CD14-positive monocyte (primary cell): ENCODE measurements at regions not wholly inside any gene's neighbourhood (a gene's known extent, or its start where the extent isn't known, plus 50 kb on each side); places are given as distances from the start of the nearest gene placed in this dataset.

Source experiments
- DNase-seq, 3 donors: peaks; one replicate each; pipeline ENCODE4 v3.0.0-alpha.2; 2011 to 2022
- H2AFZ ChIP-seq: 2 replicates; pipeline ENCODE4 v1.6.0; 2012; ENCODE audit warnings: mild to moderate bottlenecking, low read depth, low read length, inconsistent platforms; ENCODE audit not compliant: insufficient read depth, poor library complexity, severe bottlenecking
- H3K27ac ChIP-seq, 2 donors: 1 replicate in 1 of 2; 2 replicates in 1 of 2; pipeline ENCODE4 v1.5.1; 2012 to 2013; ENCODE audit warnings: low read length in 2 of 2, control low read depth in 1 of 2, inconsistent platforms in 1 of 2, low read depth in 1 of 2, mild to moderate bottlenecking in 1 of 2
- H3K27me3 ChIP-seq, 2 donors: one replicate each; pipeline versions ENCODE4 v1.6.0 to v1.6.1; 2011 to 2013; ENCODE audit warnings: low read length in 2 of 2; ENCODE audit not compliant: control insufficient read depth in 2 of 2, insufficient read depth in 2 of 2
- H3K36me3 ChIP-seq, 2 donors: replicated peaks in 1 of 2; 1 replicate in 1 of 2; 2 replicates in 1 of 2; pipeline versions ENCODE4 v1.5.1 to v1.6.1; 2012 to 2013; ENCODE audit warnings: low read length in 2 of 2, control low read depth in 1 of 2, inconsistent platforms in 1 of 2, mild to moderate bottlenecking in 1 of 2; ENCODE audit not compliant: insufficient read depth in 2 of 2, control insufficient read depth in 1 of 2
- H3K4me1 ChIP-seq, 2 donors: 1 replicate in 1 of 2; 2 replicates in 1 of 2; pipeline versions ENCODE4 v1.5.1 to v1.6.1; 2012 to 2013; ENCODE audit warnings: low read length in 2 of 2, control low read depth in 1 of 2, inconsistent platforms in 1 of 2, mild to moderate bottlenecking in 1 of 2, moderate library complexity in 1 of 2; ENCODE audit not compliant: insufficient read depth in 2 of 2, control insufficient read depth in 1 of 2
- H3K4me2 ChIP-seq: replicated peaks from 2 replicates; pipeline ENCODE3; 2012; ENCODE audit warnings: low read length, moderate library complexity, mild to moderate bottlenecking; ENCODE audit not compliant: poor library complexity, severe bottlenecking; ENCODE audit errors: extremely low read depth
- H3K4me3 ChIP-seq, 3 experiments: fragments of 200-600 bp in 1 of 3; sonication (generic) in 1 of 3; replicated peaks in 1 of 3; 1 replicate in 2 of 3; 2 replicates in 1 of 3; pipeline ENCODE4 v1.5.1; 2011 to 2013; ENCODE audit warnings: low read length in 3 of 3, mild to moderate bottlenecking in 3 of 3, control low read depth in 2 of 3, low read depth in 2 of 3, inconsistent platforms in 1 of 3, moderate library complexity in 1 of 3
- H3K79me2 ChIP-seq: 2 replicates; pipeline ENCODE4 v1.6.0; 2012; ENCODE audit warnings: mild to moderate bottlenecking, control low read depth, inconsistent platforms, low read length, moderate library complexity; ENCODE audit not compliant: insufficient read depth
- H3K9ac ChIP-seq: 2 replicates; pipeline ENCODE4 v1.6.0; 2017; ENCODE audit warnings: low read length, mild to moderate bottlenecking; ENCODE audit not compliant: insufficient read depth, poor library complexity, severe bottlenecking
- H3K9me3 ChIP-seq, 2 donors: replicated peaks in 1 of 2; 1 replicate in 1 of 2; 2 replicates in 1 of 2; pipeline versions ENCODE4 v1.5.1 to v1.6.1; 2012 to 2013; ENCODE audit warnings: low read length in 2 of 2, control low read depth in 1 of 2; ENCODE audit not compliant: control insufficient read depth in 1 of 2, insufficient read depth in 1 of 2
- H4K20me1 ChIP-seq: 2 replicates; pipeline ENCODE4 v1.6.0; 2012; ENCODE audit warnings: mild to moderate bottlenecking, low read length, control low read depth, moderate library complexity; ENCODE audit not compliant: insufficient read depth
- H3K27ac Mint-ChIP-seq, 7 donors: one replicate each; pipeline ENCODE4 v1.8.0; 2020; ENCODE audit warnings: mild to moderate bottlenecking in 7 of 7, mixed read lengths in 7 of 7, moderate library complexity in 6 of 7, inconsistent platforms in 2 of 7
- H3K27me3 Mint-ChIP-seq, 3 donors: one replicate each; pipeline ENCODE4 v1.8.0; 2021 to 2022; ENCODE audit warnings: low read depth in 3 of 3, mild to moderate bottlenecking in 3 of 3, mixed read lengths in 3 of 3, moderate library complexity in 3 of 3, inconsistent platforms in 1 of 3
- H3K36me3 Mint-ChIP-seq, 2 donors: one replicate each; pipeline ENCODE4 v1.8.0; 2020; ENCODE audit warnings: mixed read lengths in 2 of 2, inconsistent platforms in 1 of 2, mild to moderate bottlenecking in 1 of 2
- H3K4me1 Mint-ChIP-seq: one replicate; pipeline ENCODE4 v1.8.0; 2020; ENCODE audit warnings: mild to moderate bottlenecking, mixed read lengths
- H3K4me3 Mint-ChIP-seq, 2 donors: one replicate each; pipeline ENCODE4 v1.8.0; 2020; ENCODE audit warnings: mild to moderate bottlenecking in 2 of 2, mixed read lengths in 2 of 2, moderate library complexity in 1 of 2
- H3K9me3 Mint-ChIP-seq, 7 donors: one replicate each; pipeline ENCODE4 v1.8.0; 2020 to 2022; ENCODE audit warnings: mixed read lengths in 7 of 7, mild to moderate bottlenecking in 6 of 7, moderate library complexity in 6 of 7, inconsistent platforms in 2 of 7
- WGBS: methylation state at CpG from one replicate; pipeline ENCODE4 v1.1.5; 2013; ENCODE audit warnings: missing lambda C conversion rate; ENCODE audit not compliant: insufficient coverage; 5-methylcytosine and 5-hydroxymethylcytosine counted together
- intact Hi-C, 2 donors: fragments of 100-400 bp; cut with micrococcal nuclease; formaldehyde crosslinking; loops; one replicate each; pipeline versions ENCODE4 v1.15.0 to v1.15.1; 2023
- TF ChIP-seq, protein P1 (sequence below): fragments of 200-600 bp; IDR thresholded peaks from one replicate; pipeline ENCODE4 v1.8.0; 2022; ENCODE audit warnings: antibody characterized with exemption, mild to moderate bottlenecking

DNA sequence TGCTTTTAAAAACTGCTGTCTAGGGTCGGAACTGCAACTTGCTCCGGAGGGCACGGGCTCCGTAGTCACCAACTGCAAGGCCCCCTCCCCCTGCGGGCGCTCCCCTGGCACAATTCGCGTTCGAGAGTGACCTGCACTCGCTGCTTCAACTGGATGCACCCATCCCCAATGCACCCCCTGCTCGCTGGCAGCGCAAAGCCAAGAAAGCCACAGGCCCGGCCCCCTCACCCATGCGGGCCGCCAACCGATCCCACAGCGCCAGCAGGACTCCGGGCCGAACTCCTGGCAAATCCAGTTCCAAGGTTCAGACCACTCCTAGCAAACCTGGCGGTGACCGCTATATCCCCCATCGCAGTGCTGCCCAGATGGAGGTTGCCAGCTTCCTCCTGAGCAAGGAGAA, 64.2 kb upstream of the GAS1 start:
- Histone ChIP-seq H3K4me1 (no peaks in the 10 kb centered on the region), H3K79me2 (no peaks in the 10 kb centered on the region), H3K4me2 (no peak overlapping the region), H3K4me3 (no peak overlapping the region), H3K27ac (no peak overlapping the region), H2AFZ (no peak overlapping the region), H4K20me1 (no peaks in the 10 kb centered on the region), H3K36me3 (no peaks in the 10 kb centered on the region), H3K9me3 (peaks cover 0 to 14% of the 10 kb centered on the region in 2 donors), H3K27me3 (no peaks in the 10 kb centered on the region), H3K9ac (no peak overlapping the region)
- Mint-ChIP-seq H3K27ac (no peak overlapping the region), H3K9me3 (peaks cover 4 to 21% (median 8%) of the 10 kb centered on the region in 7 donors), H3K36me3 (no peaks in the 10 kb centered on the region), H3K4me1 (no peaks in the 10 kb centered on the region), H3K27me3 (peaks cover 0 to 2% (median 0%) of the 10 kb centered on the region in 3 donors), H3K4me3 (no peak overlapping the region)
- TF ChIP-seq, protein P1, sequence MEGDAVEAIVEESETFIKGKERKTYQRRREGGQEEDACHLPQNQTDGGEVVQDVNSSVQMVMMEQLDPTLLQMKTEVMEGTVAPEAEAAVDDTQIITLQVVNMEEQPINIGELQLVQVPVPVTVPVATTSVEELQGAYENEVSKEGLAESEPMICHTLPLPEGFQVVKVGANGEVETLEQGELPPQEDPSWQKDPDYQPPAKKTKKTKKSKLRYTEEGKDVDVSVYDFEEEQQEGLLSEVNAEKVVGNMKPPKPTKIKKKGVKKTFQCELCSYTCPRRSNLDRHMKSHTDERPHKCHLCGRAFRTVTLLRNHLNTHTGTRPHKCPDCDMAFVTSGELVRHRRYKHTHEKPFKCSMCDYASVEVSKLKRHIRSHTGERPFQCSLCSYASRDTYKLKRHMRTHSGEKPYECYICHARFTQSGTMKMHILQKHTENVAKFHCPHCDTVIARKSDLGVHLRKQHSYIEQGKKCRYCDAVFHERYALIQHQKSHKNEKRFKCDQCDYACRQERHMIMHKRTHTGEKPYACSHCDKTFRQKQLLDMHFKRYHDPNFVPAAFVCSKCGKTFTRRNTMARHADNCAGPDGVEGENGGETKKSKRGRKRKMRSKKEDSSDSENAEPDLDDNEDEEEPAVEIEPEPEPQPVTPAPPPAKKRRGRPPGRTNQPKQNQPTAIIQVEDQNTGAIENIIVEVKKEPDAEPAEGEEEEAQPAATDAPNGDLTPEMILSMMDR, result no peak
- 93% methylated on average over 22 of the region's 22 CpGs for WGBS
- intact Hi-C loops, result no loop called here
- no peak for DNase-seq

DNA sequence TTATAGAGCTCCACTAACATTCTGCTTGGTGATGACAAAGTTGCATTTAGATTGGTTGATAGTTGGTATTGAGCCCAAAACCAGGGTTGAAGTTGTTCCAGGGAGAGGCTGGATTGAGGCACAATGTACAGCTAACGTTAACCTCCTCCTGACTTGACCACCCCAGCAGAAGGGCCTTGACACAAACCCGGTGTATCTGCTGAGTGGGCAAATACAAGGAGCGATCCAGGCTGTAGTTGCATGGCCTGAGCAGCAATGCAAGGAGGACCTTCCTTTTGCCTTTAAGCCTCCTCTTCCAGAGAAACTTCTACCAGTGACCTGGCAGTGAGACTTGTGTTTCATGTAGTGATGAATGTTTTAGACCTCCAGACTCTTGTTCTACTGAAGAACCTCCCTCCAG, 66.2 kb upstream of the GAS1 start:
- Histone ChIP-seq H3K36me3 (no peaks in the 10 kb centered on the region), H3K9me3 (peaks cover 0 to 14% of the 10 kb centered on the region in 2 donors), H3K4me2 (no peak overlapping the region), H3K27me3 (no peaks in the 10 kb centered on the region), H2AFZ (no peak overlapping the region), H3K9ac (no peak overlapping the region), H3K27ac (no peak overlapping the region), H3K79me2 (no peaks in the 10 kb centered on the region), H3K4me1 (no peaks in the 10 kb centered on the region), H3K4me3 (no peak overlapping the region), H4K20me1 (no peaks in the 10 kb centered on the region)
- 100% methylated on average over 1 of the region's 3 CpGs for WGBS
- intact Hi-C loops, result no loop called here
- Mint-ChIP-seq H3K27ac (no peak overlapping the region), H3K4me1 (no peaks in the 10 kb centered on the region), H3K9me3 (peaks cover 4 to 26% (median 9%) of the 10 kb centered on the region in 7 donors), H3K4me3 (no peak overlapping the region), H3K36me3 (no peaks in the 10 kb centered on the region), H3K27me3 (peaks cover 0 to 2% (median 0%) of the 10 kb centered on the region in 3 donors)
- TF ChIP-seq, protein P1, result no peak
- no peak for DNase-seq
